ENCODE measurements at regions not wholly inside any gene's neighbourhood (a gene's known extent, or its start where the extent isn't known, plus 50 kb on each side); places are given as distances from the start of the nearest gene placed in this dataset.
"Not testable (repeated sequence)": the region's sequence is repeated elsewhere in the genome, so short reads cannot be mapped to it uniquely, and the experiment has no call there.

- H3K9me3 ChIP-seq (replicated peaks; ENCODE audit: control insufficient read depth, insufficient read depth, low read length); H3K4me2 ChIP-seq (ENCODE audit: control insufficient read depth, insufficient read depth); H3K27me3 ChIP-seq (replicated peaks in 1 of 2; ENCODE audit: control insufficient read depth in 2 of 2, insufficient read depth in 2 of 2, low read length in 1 of 2); H3K36me3 ChIP-seq (ENCODE audit: control insufficient read depth in 2 of 2, insufficient read depth in 2 of 2, low read length in 1 of 2); H3K27ac ChIP-seq (ENCODE audit: control insufficient read depth, insufficient read depth); H2AFZ ChIP-seq (ENCODE audit: control insufficient read depth, low read depth, low read length); H3K79me2 ChIP-seq (ENCODE audit: control insufficient read depth, insufficient read depth, low read length); H3K4me1 ChIP-seq (ENCODE audit: control insufficient read depth, insufficient read depth, low read length); BruUV-seq (replicated peaks); H3K4me3 ChIP-seq; in situ Hi-C loops (cut with MboI); DNase-seq (ENCODE audit: low read depth, low spot score); POLR2A ChIA-PET; H4K20me1 ChIP-seq (ENCODE audit: control insufficient read depth, insufficient read depth); H3K9ac ChIP-seq (ENCODE audit: control insufficient read depth, insufficient read depth, low read length): not testable (repeated sequence)
- intact Hi-C loops (cut with micrococcal nuclease; ENCODE audit: unreplicated experiment): loop anchor here (1.0 to 2.0 kb wide), 2 partner anchors 32 to 110 kb away; no protein-coding TSS in a partner anchor
- CTCF ChIA-PET: interaction anchor here (0.7 to 2.5 kb wide), 10 partner anchors 10 to 371 kb away, joined by 3 to 17 read pairs (median 5); no protein-coding TSS in a partner anchor
- FAIRE-seq (peak; percentile 89), ATAC-seq (peak; percentile 92)
- TF ChIP-seq SMC3 (IDR thresholded peaks at IDR 0.05; ENCODE audit: borderline replicate concordance, low read length) (peak; percentile 38; the same call in 1 of the 2 replicates), CTCF (IDR thresholded peaks at IDR 0.05 in 2 of 3, conservative IDR thresholded peaks at IDR 0.05 in 1 of 3; ENCODE audit: control insufficient read depth in 2 of 3, extremely low read depth in 1 of 3, insufficient read depth in 1 of 3, low read depth in 3 of 3, low read length in 3 of 3) (peak in 2 of 3 experiments; percentile 34 to 37; a peak in 4 of 6 replicates), RAD21 (IDR thresholded peaks at IDR 0.05; ENCODE audit: insufficient read depth, low read depth, low read length) (peak; percentile 47)
- SMC1A ChIA-PET (ENCODE audit: uncharacterized antibody, unreplicated experiment): interaction anchor here (0.6 to 0.9 kb wide), 2 partner anchors 10 to 135 kb away, joined by 3 read pairs; no protein-coding TSS in a partner anchor
- RAD21 ChIA-PET (ENCODE audit: unreplicated experiment): interaction anchor here (0.7 to 1.1 kb wide), 3 partner anchors 30 to 371 kb away, joined by 3 read pairs; no protein-coding TSS in a partner anchor
- WGBS (ENCODE audit: insufficient coverage, insufficient replicate concordance, low lambda C conversion rate, missing lambda C conversion rate): 0% methylated on average over 3 of the region's 5 CpGs
These were observed 90.9 kb upstream of the PABPC3 start for GRCh38 chr13:25005050-25005497.

GRCh38 chr13:25007389-25007788 is 88.5 kb upstream of the PABPC3 start:
- intact Hi-C loops (cut with micrococcal nuclease; ENCODE audit: unreplicated experiment); BruUV-seq (replicated peaks); H3K27me3 ChIP-seq (replicated peaks in 1 of 2; ENCODE audit: control insufficient read depth in 2 of 2, insufficient read depth in 2 of 2, low read length in 1 of 2); H3K4me3 ChIP-seq; RAD21 ChIA-PET (ENCODE audit: unreplicated experiment); ATAC-seq; H3K9me3 ChIP-seq (replicated peaks; ENCODE audit: control insufficient read depth, insufficient read depth, low read length); H3K4me1 ChIP-seq (ENCODE audit: control insufficient read depth, insufficient read depth, low read length); H4K20me1 ChIP-seq (ENCODE audit: control insufficient read depth, insufficient read depth); DNase-seq (ENCODE audit: low read depth, low spot score); H3K79me2 ChIP-seq (ENCODE audit: control insufficient read depth, insufficient read depth, low read length); H3K4me2 ChIP-seq (ENCODE audit: control insufficient read depth, insufficient read depth); SMC1A ChIA-PET (ENCODE audit: uncharacterized antibody, unreplicated experiment); FAIRE-seq; H2AFZ ChIP-seq (ENCODE audit: control insufficient read depth, low read depth, low read length); H3K36me3 ChIP-seq (ENCODE audit: control insufficient read depth in 2 of 2, insufficient read depth in 2 of 2, low read length in 1 of 2); H3K9ac ChIP-seq (ENCODE audit: control insufficient read depth, insufficient read depth, low read length); in situ Hi-C loops (cut with MboI); H3K27ac ChIP-seq (ENCODE audit: control insufficient read depth, insufficient read depth); POLR2A ChIA-PET: not testable (repeated sequence)
- 30% methylated on average over 3 of the region's 3 CpGs for WGBS (ENCODE audit: insufficient coverage, insufficient replicate concordance, low lambda C conversion rate, missing lambda C conversion rate)
- CTCF ChIA-PET: interaction anchor here (0.9 kb wide), 1 partner anchor 29 kb away, joined by 5 read pairs; no protein-coding TSS in a partner anchor

- FAIRE-seq; in situ Hi-C loops (cut with MboI); intact Hi-C loops (cut with micrococcal nuclease; ENCODE audit: unreplicated experiment); RAD21 ChIA-PET (ENCODE audit: unreplicated experiment); SMC1A ChIA-PET (ENCODE audit: uncharacterized antibody, unreplicated experiment); ATAC-seq; H3K4me3 ChIP-seq; DNase-seq (ENCODE audit: low read depth, low spot score); H3K27me3 ChIP-seq (replicated peaks in 1 of 2; ENCODE audit: control insufficient read depth in 2 of 2, insufficient read depth in 2 of 2, low read length in 1 of 2); H3K27ac ChIP-seq (ENCODE audit: control insufficient read depth, insufficient read depth); H3K79me2 ChIP-seq (ENCODE audit: control insufficient read depth, insufficient read depth, low read length); H3K9me3 ChIP-seq (replicated peaks; ENCODE audit: control insufficient read depth, insufficient read depth, low read length); H4K20me1 ChIP-seq (ENCODE audit: control insufficient read depth, insufficient read depth); H2AFZ ChIP-seq (ENCODE audit: control insufficient read depth, low read depth, low read length); H3K36me3 ChIP-seq (ENCODE audit: control insufficient read depth in 2 of 2, insufficient read depth in 2 of 2, low read length in 1 of 2); H3K4me1 ChIP-seq (ENCODE audit: control insufficient read depth, insufficient read depth, low read length); H3K4me2 ChIP-seq (ENCODE audit: control insufficient read depth, insufficient read depth); BruUV-seq (replicated peaks); H3K9ac ChIP-seq (ENCODE audit: control insufficient read depth, insufficient read depth, low read length); POLR2A ChIA-PET: not testable (repeated sequence)
- 37% methylated on average over 7 of the region's 7 CpGs for WGBS (ENCODE audit: insufficient coverage, insufficient replicate concordance, low lambda C conversion rate, missing lambda C conversion rate)
- CTCF ChIA-PET: interaction anchor here (2.2 kb wide), 1 partner anchor 19 kb away, joined by 10 read pairs; no protein-coding TSS in a partner anchor
These were observed 81.5 kb upstream of the PABPC3 start for GRCh38 chr13:25014398-25014973.
